Endothelial cell of umbilical vein (primary cell): ENCODE measurements at regions not wholly inside any gene's neighbourhood (a gene's known extent, or its start where the extent isn't known, plus 50 kb on each side); places are given as distances from the start of the nearest gene placed in this dataset.

Source experiments
- CTCF ChIP-seq, 2 donors: IDR thresholded peaks; 1 replicate in 1 of 2; 2 replicates in 1 of 2; pipeline ENCODE4 v1.5.1; 2011; ENCODE audit warnings: low read length in 2 of 2, mild to moderate bottlenecking in 2 of 2, moderate library complexity in 2 of 2, control low read depth in 1 of 2, inconsistent platforms in 1 of 2, low read depth in 1 of 2; ENCODE audit not compliant: insufficient read depth in 1 of 2; ENCODE audit errors: extremely low read depth in 1 of 2
- GATA2 ChIP-seq: IDR thresholded peaks from 2 replicates; pipeline ENCODE4 v1.7.0; 2011; ENCODE audit warnings: low read depth, mild to moderate bottlenecking, moderate library complexity, mixed read lengths, low read length; ENCODE audit not compliant: insufficient read length, insufficient read depth

GRCh38 chr16:60091529-60091928 lies 1357.4 kb upstream of the GOT2 start:
- TF ChIP-seq GATA2: peak; percentile 66
- TF ChIP-seq CTCF (IDR thresholded peaks at IDR 0.05; ENCODE audit: extremely low read depth in 1 of 2, insufficient read depth in 1 of 2, low read depth in 1 of 2, low read length in 2 of 2): no peak
